ENCODE measurements at regions not wholly inside any gene's neighbourhood (a gene's known extent, or its start where the extent isn't known, plus 50 kb on each side); places are given as distances from the start of the nearest gene placed in this dataset.

DNA sequence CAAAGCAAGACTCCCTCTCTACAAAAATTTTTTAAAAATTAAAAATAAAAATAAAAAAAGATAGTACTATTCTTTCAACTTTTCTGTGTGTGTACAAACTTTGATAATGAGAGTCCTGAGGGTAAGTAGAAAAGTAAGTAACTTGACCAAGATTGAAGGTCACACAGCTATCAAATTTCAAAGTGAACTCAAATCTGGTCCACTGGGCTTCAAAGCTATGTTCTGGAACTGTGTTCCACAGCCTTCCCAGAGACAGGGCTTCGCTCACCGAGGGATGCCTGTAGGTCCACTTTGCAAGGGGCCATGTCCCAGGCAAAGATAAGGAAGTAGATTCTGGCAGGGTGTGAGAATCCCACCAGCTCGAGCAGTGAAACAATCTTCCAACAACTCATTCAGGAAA lies 56.3 kb upstream of the TNRC6A start:
- Histone ChIP-seq H3K4me3 (ENCODE audit: insufficient read depth, low read length) (no peak overlapping the region), H3K4me2 (ENCODE audit: insufficient read depth, low read length) (no peak overlapping the region), H3K9me3 (ENCODE audit: low read depth, low read length) (no peaks in the 10 kb centered on the region), H3K4me1 (ENCODE audit: insufficient read depth, low read length) (peaks cover 25% of the 10 kb centered on the region), H3K36me3 (ENCODE audit: insufficient read depth, low read length) (no peaks in the 10 kb centered on the region), H4K20me1 (ENCODE audit: insufficient read depth, low read length) (no peaks in the 10 kb centered on the region), H2AFZ (ENCODE audit: low read length) (no peak overlapping the region), H3K27ac (ENCODE audit: low read depth, low read length) (no peak overlapping the region), H3K27me3 (ENCODE audit: insufficient read depth, low read length) (no peaks in the 10 kb centered on the region), H3K79me2 (ENCODE audit: insufficient read depth, low read length) (no peaks in the 10 kb centered on the region)
- no peak for TF ChIP-seq CTCF (IDR thresholded peaks at IDR 0.05; ENCODE audit: extremely low read depth, low read depth, low read length)
- no peak for DNase-seq (ENCODE audit: insufficient read length, low spot score, missing footprints)

- Histone ChIP-seq H3K79me2 (ENCODE audit: insufficient read depth, low read length) (no peaks in the 10 kb centered on the region), H3K27me3 (ENCODE audit: insufficient read depth, low read length) (no peaks in the 10 kb centered on the region), H4K20me1 (ENCODE audit: insufficient read depth, low read length) (no peaks in the 10 kb centered on the region), H2AFZ (ENCODE audit: low read length) (no peak overlapping the region), H3K4me3 (ENCODE audit: insufficient read depth, low read length) (no peak overlapping the region), H3K4me2 (ENCODE audit: insufficient read depth, low read length) (no peak overlapping the region), H3K27ac (ENCODE audit: low read depth, low read length) (no peak overlapping the region), H3K9me3 (ENCODE audit: low read depth, low read length) (no peaks in the 10 kb centered on the region), H3K36me3 (ENCODE audit: insufficient read depth, low read length) (no peaks in the 10 kb centered on the region), H3K4me1 (ENCODE audit: insufficient read depth, low read length) (peaks cover 15% of the 10 kb centered on the region)
- no peak for DNase-seq (ENCODE audit: insufficient read length, low spot score, missing footprints)
- no peak for TF ChIP-seq CTCF (IDR thresholded peaks at IDR 0.05; ENCODE audit: extremely low read depth, low read depth, low read length)
Measured at GRCh38 chr16:24674877-24675276, 54.6 kb upstream of the TNRC6A start.

DNA sequence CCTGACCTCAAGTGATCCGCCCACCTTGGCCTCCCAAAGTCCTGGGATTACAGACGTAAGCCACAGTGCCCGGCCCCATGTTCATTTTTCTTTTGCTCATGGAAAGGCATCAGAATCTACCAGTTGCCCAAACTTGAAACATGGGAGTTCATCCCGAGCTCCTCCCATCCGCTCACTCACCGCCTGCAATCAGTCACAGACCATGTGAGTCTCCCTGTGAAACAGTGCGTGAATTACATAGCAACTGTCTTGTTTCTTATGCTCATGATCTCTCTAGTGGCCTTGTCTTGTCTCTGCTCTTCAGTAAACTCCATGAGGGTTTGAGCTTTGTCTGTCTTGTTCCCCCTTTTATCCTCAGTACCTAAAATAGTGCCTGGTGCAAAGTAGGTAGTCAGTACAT lies 52.1 kb upstream of the TNRC6A start:
- H3K4me3 ChIP-seq (ENCODE audit: insufficient read depth, low read length) = no peak overlapping the region
- H3K79me2 ChIP-seq (ENCODE audit: insufficient read depth, low read length) = no peaks in the 10 kb centered on the region
- no peak overlapping the region for H2AFZ ChIP-seq (ENCODE audit: low read length)
- H3K4me2 ChIP-seq (ENCODE audit: insufficient read depth, low read length) = no peak overlapping the region
- peaks cover 3% of the 10 kb centered on the region for H3K4me1 ChIP-seq (ENCODE audit: insufficient read depth, low read length)
- no peak overlapping the region for H3K27ac ChIP-seq (ENCODE audit: low read depth, low read length)
- H3K27me3 ChIP-seq (ENCODE audit: insufficient read depth, low read length) = no peaks in the 10 kb centered on the region
- H4K20me1 ChIP-seq (ENCODE audit: insufficient read depth, low read length) = no peaks in the 10 kb centered on the region
- no peak for DNase-seq (ENCODE audit: insufficient read length, low spot score, missing footprints)
- no peak for TF ChIP-seq CTCF (IDR thresholded peaks at IDR 0.05; ENCODE audit: extremely low read depth, low read depth, low read length)
- no peaks in the 10 kb centered on the region for H3K9me3 ChIP-seq (ENCODE audit: low read depth, low read length)
- H3K36me3 ChIP-seq (ENCODE audit: insufficient read depth, low read length) = no peaks in the 10 kb centered on the region
